ENCODE measurements at regions not wholly inside any gene's neighbourhood (a gene's known extent, or its start where the extent isn't known, plus 50 kb on each side); places are given as distances from the start of the nearest gene placed in this dataset.

- H3K27me3 ChIP-seq (ENCODE audit: control insufficient read depth in 2 of 2, insufficient read depth in 2 of 2, low read length in 2 of 2) = no peaks in the 10 kb centered on the region
- H4K20me1 ChIP-seq (replicated peaks; ENCODE audit: control insufficient read depth, insufficient read depth, low read length) = no peaks in the 10 kb centered on the region
- no peak overlapping the region for H3K9ac ChIP-seq (ENCODE audit: insufficient read depth in 1 of 2, low read depth in 2 of 2, low read length in 2 of 2)
- no peaks in the 10 kb centered on the region for H3K9me1 ChIP-seq (ENCODE audit: control insufficient read depth, insufficient read depth, low read length)
- H3K4me3 ChIP-seq = no peak overlapping the region
- ATAC-seq (no peak), FAIRE-seq (no peak), DNase-seq (ENCODE audit: extremely low read depth in 1 of 4, low spot score in 3 of 4) (no peak)
- POLR2A ChIA-PET = no interaction called here
- CTCF ChIA-PET (ENCODE audit: low intra/inter-chr PET ratio) = no interaction called here
- in situ Hi-C loops (cut with MboI) = no loop called here
- BruUV-seq (replicated peaks) = no TSS peak
- no peaks in the 10 kb centered on the region for H3K9me3 ChIP-seq (replicated peaks; ENCODE audit: control insufficient read depth, insufficient read depth, low read depth, low read length)
- H3K4me2 ChIP-seq (ENCODE audit: insufficient read depth, low read length) = no peak overlapping the region
- intact Hi-C loops (cut with micrococcal nuclease) = no loop called here
- H3K36me3 ChIP-seq (ENCODE audit: control insufficient read depth, insufficient read depth, low read length) = no peaks in the 10 kb centered on the region
- TF ChIP-seq KHSRP (IDR thresholded peaks at IDR 0.05) = no peak
- no peak for TF ChIP-seq ZNF124 (CRISPR knock-in tag; IDR thresholded peaks at IDR 0.05)
- no peak for TF ChIP-seq ZNF639 (CRISPR knock-in tag; conservative IDR thresholded peaks at IDR 0.05 in 1 of 2, IDR thresholded peaks at IDR 0.05 in 1 of 2)
- no peak for TF ChIP-seq ZNF696 (CRISPR knock-in tag; conservative IDR thresholded peaks at IDR 0.05)
- TF ChIP-seq MCM7 (IDR thresholded peaks at IDR 0.05) = no peak
- TF ChIP-seq ZNF3 (CRISPR knock-in tag; IDR thresholded peaks at IDR 0.05) = no peak
- TF ChIP-seq ETV5 (CRISPR knock-in tag; IDR thresholded peaks at IDR 0.05; ENCODE audit: low read depth) = no peak
- 0% methylated on average over 2 of the region's 2 CpGs for WGBS (ENCODE audit: insufficient coverage, low coverage, missing lambda C conversion rate)
- H3K79me2 ChIP-seq (ENCODE audit: control insufficient read depth, insufficient read depth, low read length) = no peaks in the 10 kb centered on the region
- H2AFZ ChIP-seq (ENCODE audit: low read depth, low read length) = no peak overlapping the region
- no peak overlapping the region for H3K27ac ChIP-seq (ENCODE audit: extremely low read depth, low read depth, low read length)
- H3K4me1 ChIP-seq (replicated peaks in 1 of 2; ENCODE audit: control insufficient read depth in 2 of 2, insufficient read depth in 2 of 2, low read length in 2 of 2) = no peaks in the 10 kb centered on the region
Measured at GRCh38 chrX:45445745-45446412, 245.2 kb upstream of the DIPK2B start.
